GM12801 (cell line): ENCODE measurements at regions not wholly inside any gene's neighbourhood (a gene's known extent, or its start where the extent isn't known, plus 50 kb on each side); places are given as distances from the start of the nearest gene placed in this dataset.

Source experiments
- CTCF ChIP-seq: IDR thresholded peaks from one replicate; pipeline ENCODE4 v1.5.1; 2011; ENCODE audit warnings: control low read depth; ENCODE audit not compliant: insufficient read length; ENCODE audit errors: extremely low read depth

GRCh38 chr1:5340560-5341130, 651.6 kb downstream of the NPHP4 start:
- TF ChIP-seq CTCF, result no peak

DNA sequence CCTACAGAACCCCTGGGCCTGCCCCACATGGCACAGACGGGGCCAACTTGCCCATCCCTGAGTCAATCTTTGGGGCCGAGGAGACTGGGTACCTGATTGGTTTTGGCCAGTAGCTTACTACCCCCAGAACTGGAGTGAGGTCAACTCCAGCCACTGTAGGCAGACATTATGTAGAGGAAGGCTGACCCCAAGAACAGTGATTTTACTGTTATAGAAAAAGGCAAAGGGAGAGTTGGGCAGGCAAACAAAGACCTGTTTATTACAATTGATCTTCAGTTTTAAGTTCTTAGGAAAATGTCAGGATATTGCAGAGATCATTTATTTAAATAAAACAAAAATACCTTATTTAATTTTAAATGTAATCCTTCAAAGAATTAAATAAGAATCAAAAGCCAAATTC, 653.8 kb downstream of the NPHP4 start:
- no peak for TF ChIP-seq CTCF

DNA sequence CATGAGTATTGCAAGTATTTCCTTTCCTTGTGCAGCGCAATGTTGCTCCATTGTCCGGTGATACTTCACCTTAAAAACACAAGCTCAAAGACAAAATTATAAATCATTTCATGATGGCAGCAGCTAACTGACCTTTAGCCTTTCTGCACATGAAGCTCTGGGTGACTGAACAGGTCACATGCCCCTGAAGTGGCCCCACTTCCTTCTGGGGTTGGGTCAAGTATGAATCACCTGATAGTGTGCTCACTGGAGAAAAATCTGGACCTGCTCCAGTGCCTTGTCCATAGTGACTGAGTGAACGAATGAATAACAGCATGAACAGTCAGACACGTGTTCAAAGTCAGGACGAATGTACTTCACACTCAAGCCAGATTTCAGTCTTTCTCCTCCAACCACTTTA, 658.9 kb downstream of the NPHP4 start:
- no peak for TF ChIP-seq CTCF

DNA sequence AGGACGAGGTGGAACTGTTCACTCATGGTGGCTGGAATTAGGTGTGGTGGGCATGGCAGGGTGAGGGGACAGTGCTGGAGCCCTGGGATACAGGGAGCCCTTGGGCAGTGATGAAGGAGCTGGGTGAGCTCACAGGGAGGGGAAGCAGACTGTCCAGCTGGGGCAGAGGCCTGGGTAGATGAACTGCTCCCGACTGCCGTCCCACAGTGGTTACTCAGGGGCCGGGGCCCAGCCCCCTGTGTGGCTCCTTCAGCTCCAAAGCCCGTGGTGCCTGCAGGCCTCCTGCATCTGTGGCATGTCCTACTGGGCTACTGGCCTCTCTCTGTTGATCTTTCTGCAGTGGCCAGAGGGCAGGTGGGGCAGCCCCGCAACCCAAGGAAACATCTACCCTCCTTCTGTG, 661.1 kb downstream of the NPHP4 start:
- no peak for TF ChIP-seq CTCF

- no peak for TF ChIP-seq CTCF
These were observed 663.0 kb downstream of the NPHP4 start for GRCh38 chr1:5329068-5329739.

GRCh38 chr1:5324883-5325282, 667.3 kb downstream of the NPHP4 start:
- TF ChIP-seq CTCF, result no peak

DNA sequence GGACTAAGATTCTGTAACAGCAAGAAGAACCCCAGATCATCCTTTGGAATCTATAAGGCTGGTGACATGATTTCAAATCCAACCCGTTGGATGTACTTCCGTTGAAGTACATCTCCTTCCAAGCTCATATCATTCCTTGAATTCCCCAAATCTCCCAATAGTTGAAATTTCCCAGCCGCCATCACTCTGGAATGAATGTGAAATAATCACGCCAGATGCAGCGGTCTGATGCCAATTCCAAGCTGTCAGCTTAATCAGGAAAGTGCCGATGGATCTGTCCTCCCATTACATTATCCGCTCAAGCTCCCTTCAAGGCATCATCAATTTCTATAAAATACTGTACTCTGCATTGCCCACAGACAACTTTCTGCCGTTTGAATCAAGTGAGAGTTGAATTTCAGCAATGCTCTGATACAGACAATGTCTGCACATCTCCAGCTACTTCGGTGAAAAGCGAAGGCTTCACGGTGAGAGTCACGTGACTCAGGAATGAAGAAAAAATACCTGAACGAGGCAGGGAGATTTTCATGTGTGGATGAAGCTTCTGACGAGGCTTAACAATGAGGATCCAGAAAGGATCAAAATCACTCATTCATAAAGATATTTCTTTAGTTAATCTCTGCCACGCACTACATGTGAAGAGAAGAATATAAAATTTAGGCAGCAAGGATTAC, 663.9 kb downstream of the AJAP1 start:
- TF ChIP-seq CTCF, result no peak
